GM12878 (cell line): ENCODE measurements at regions not wholly inside any gene's neighbourhood (a gene's known extent, or its start where the extent isn't known, plus 50 kb on each side); places are given as distances from the start of the nearest gene placed in this dataset.

Source experiments
- ATAC-seq: fragments of 200-7000 bp; cut with Tn5 transposase; 3 replicates; pipeline ENCODE4 v1.9.1; 2020; ENCODE audit warnings: mild to moderate bottlenecking, moderate library complexity
- BruUV-seq: library from RNA; stranded (reverse); fragments of 400-500 nt; replicated peaks from 2 replicates; lab custom pipeline; 2021; lab: Mats Ljungman, UMichigan
- CTCF ChIA-PET: fragments of 300-600 bp; sonication (Branson Sonifier 250); formaldehyde crosslinking; extraction: SDS; loops from one replicate; lab custom pipeline; 2021; ENCODE audit warnings: inconsistent platforms; lab: Yijun Ruan, JAX
- POLR2A ChIA-PET: fragments of 350-600 bp; formaldehyde crosslinking; extraction: SDS; loops from one replicate; lab custom pipeline; 2021; ENCODE audit warnings: inconsistent platforms; lab: Charles Lee
- RAD21 ChIA-PET: fragments of 300-600 bp; sonication (Branson Sonifier 250); formaldehyde crosslinking; loops from one replicate; lab custom pipeline; 2023; ENCODE audit warnings: antibody characterized with exemption; ENCODE audit not compliant: unreplicated experiment; lab: Charles Lee
- SMC1A ChIA-PET: fragments of 300-600 bp; sonication (Branson Sonifier 250); formaldehyde crosslinking; loops from one replicate; lab custom pipeline; 2023; ENCODE audit not compliant: unreplicated experiment, uncharacterized antibody; lab: Charles Lee
- DNase-seq: peaks from one replicate; pipeline ENCODE4 v3.0.0-alpha.2; 2011; ENCODE audit warnings: low read depth, low spot score
- FAIRE-seq: peaks from 3 replicates; lab custom pipeline; 2011; peaks lifted over from hg19 to GRCh38; lab: Jason Lieb, UNC
- H2AFZ ChIP-seq: 2 replicates; pipeline ENCODE4 v1.6.0; 2011; ENCODE audit warnings: low read depth, low read length, control low read depth; ENCODE audit not compliant: control insufficient read depth
- H3K27ac ChIP-seq: 2 replicates; pipeline ENCODE4 v1.5.1; 2011; ENCODE audit warnings: control low read depth; ENCODE audit not compliant: control insufficient read depth, insufficient read depth
- H3K27me3 ChIP-seq, 2 experiments: replicated peaks in 1 of 2; 2 replicates each; pipeline versions ENCODE4 v1.6.0 to v1.6.1; 2011; ENCODE audit warnings: low read length in 1 of 2; ENCODE audit not compliant: control insufficient read depth in 2 of 2, insufficient read depth in 2 of 2
- H3K36me3 ChIP-seq, 2 experiments: 2 replicates each; pipeline ENCODE4 v1.5.1; 2011; ENCODE audit warnings: low read length in 1 of 2; ENCODE audit not compliant: control insufficient read depth in 2 of 2, insufficient read depth in 2 of 2
- H3K4me1 ChIP-seq: 2 replicates; pipeline ENCODE4 v1.6.1; 2011; ENCODE audit warnings: mild to moderate bottlenecking, low read length, moderate library complexity, mixed read lengths; ENCODE audit not compliant: control insufficient read depth, insufficient read depth
- H3K4me2 ChIP-seq: 2 replicates; pipeline ENCODE4 v1.6.0; 2011; ENCODE audit warnings: control low read depth; ENCODE audit not compliant: control insufficient read depth, insufficient read depth
- H3K4me3 ChIP-seq: fragments of 200-600 bp; sonication (generic); 2 replicates; pipeline ENCODE4 v1.5.1; 2016
- H3K79me2 ChIP-seq: 2 replicates; pipeline ENCODE4 v1.6.0; 2011; ENCODE audit warnings: low read length; ENCODE audit not compliant: control insufficient read depth, insufficient read depth
- H3K9ac ChIP-seq: 2 replicates; pipeline ENCODE4 v1.8.0; 2011; ENCODE audit warnings: low read length, control low read depth, mixed read lengths; ENCODE audit not compliant: control insufficient read depth, insufficient read depth
- H3K9me3 ChIP-seq: replicated peaks from 3 replicates; pipeline ENCODE4 v1.5.1; 2011; ENCODE audit warnings: mild to moderate bottlenecking, low read length; ENCODE audit not compliant: control insufficient read depth, insufficient read depth
- H4K20me1 ChIP-seq: 2 replicates; pipeline ENCODE4 v1.6.0; 2011; ENCODE audit not compliant: control insufficient read depth, insufficient read depth
- ATF7 ChIP-seq: fragments of 450-650 bp; IDR thresholded peaks from 2 replicates; pipeline ENCODE4 v1.6.1; 2016; ENCODE audit warnings: low read depth, mild to moderate bottlenecking
- BCL11A ChIP-seq: IDR thresholded peaks from 2 replicates; pipeline ENCODE4 v1.6.1; 2011; ENCODE audit warnings: low read depth, low read length
- CEBPZ ChIP-seq: fragments of 150-350 bp; IDR thresholded peaks from 2 replicates; pipeline ENCODE4 v1.6.1; 2016; ENCODE audit warnings: low read depth, low read length
- E4F1 ChIP-seq: fragments of 450-650 bp; IDR thresholded peaks from 2 replicates; pipeline ENCODE4 v1.6.1; 2018; ENCODE audit warnings: borderline replicate concordance, mild to moderate bottlenecking; ENCODE audit not compliant: partially characterized antibody
- ETV6 ChIP-seq, 2 experiments: fragments of 450-650 bp in 1 of 2; IDR thresholded peaks in 1 of 2; conservative IDR thresholded peaks in 1 of 2; 2 replicates each; pipeline ENCODE4 v1.6.1; 2014; ENCODE audit warnings: antibody characterized with exemption in 1 of 2, borderline replicate concordance in 1 of 2, low read depth in 1 of 2, mild to moderate bottlenecking in 1 of 2, moderate library complexity in 1 of 2
- PKNOX1 ChIP-seq: fragments of 450-650 bp; IDR thresholded peaks from 2 replicates; pipeline ENCODE4 v1.6.1; 2016; ENCODE audit warnings: mild to moderate bottlenecking
- RELA ChIP-seq: fragments of 450-650 bp; IDR thresholded peaks from 2 replicates; pipeline ENCODE4 v1.8.0; 2014; ENCODE audit warnings: borderline replicate concordance; ENCODE audit not compliant: partially characterized antibody
- SRF ChIP-seq, 2 experiments: IDR thresholded peaks; 2 replicates each; pipeline ENCODE4 v1.6.1; 2011; ENCODE audit warnings: low read depth in 2 of 2, low read length in 2 of 2, mild to moderate bottlenecking in 1 of 2, moderate library complexity in 1 of 2
- SUZ12 ChIP-seq: fragments of 200-600 bp; sonication (generic); IDR thresholded peaks from one replicate; pipeline ENCODE4 v1.6.1; 2018; ENCODE audit warnings: antibody characterized with exemption, mild to moderate bottlenecking; ENCODE audit not compliant: unreplicated experiment
- ZBTB11 ChIP-seq: fragments of 450-650 bp; formaldehyde crosslinking; IDR thresholded peaks from 2 replicates; pipeline ENCODE4 v1.5.0; 2022; ENCODE audit warnings: mild to moderate bottlenecking, missing genetic modification characterization
- WGBS: methylation state at CpG from one replicate; pipeline ENCODE4 v1.1.6; 2016; ENCODE audit warnings: low lambda C conversion rate; ENCODE audit not compliant: insufficient replicate concordance, insufficient coverage; ENCODE audit errors: missing lambda C conversion rate; 5-methylcytosine and 5-hydroxymethylcytosine counted together
- in situ Hi-C: fragments of 300-500 bp; cut with MboI; formaldehyde crosslinking; loops from 9 replicates; pipeline ENCODE4 v1.14.3; 2018; ENCODE audit warnings: mixed read lengths
- intact Hi-C: fragments of 100-400 bp; cut with micrococcal nuclease; formaldehyde crosslinking; loops from one replicate; pipeline ENCODE4 v1.14.2; 2022; ENCODE audit not compliant: unreplicated experiment

- TF ChIP-seq E4F1 (no peak), ATF7 (peak; percentile 89)
These were observed 336.7 kb upstream of the IGF1R start (continued) for GRCh38 chr15:98311566-98312188.

- Histone ChIP-seq H3K79me2 (no peaks in the 10 kb centered on the region), H3K4me1 (no peaks in the 10 kb centered on the region), H3K4me2 (no peak overlapping the region), H2AFZ (no peak overlapping the region), H4K20me1 (no peaks in the 10 kb centered on the region), H3K36me3 (no peaks in the 10 kb centered on the region), H3K27ac (no peak overlapping the region), H3K27me3 (no peaks in the 10 kb centered on the region), H3K9me3 (no peaks in the 10 kb centered on the region), H3K9ac (no peak overlapping the region), H3K4me3 (no peak overlapping the region)
- FAIRE-seq (no peak), ATAC-seq (no peak), DNase-seq (no peak)
- BruUV-seq, result no TSS peak
- ChIA-PET RAD21 (interaction anchor here (1.4 to 1.8 kb wide), 2 partner anchors 107 to 115 kb away, joined by 4 to 15 read pairs; no protein-coding TSS in a partner anchor), CTCF (interaction anchor here (1.4 to 3.8 kb wide), 3 partner anchors 19 to 114 kb away, joined by 7 to 56 read pairs (median 25); no protein-coding TSS in a partner anchor), SMC1A (no interaction called here), POLR2A (no interaction called here)
- intact Hi-C loops, result no loop called here
- 18% methylated on average over 4 of the region's 4 CpGs for WGBS
- in situ Hi-C loops, result no loop called here
- TF ChIP-seq SUZ12, result no peak
- no peak for TF ChIP-seq RELA
- TF ChIP-seq CEBPZ, result no peak
- TF ChIP-seq SRF (IDR thresholded peaks at IDR 0.05; ENCODE audit: low read depth in 2 of 2, low read length in 2 of 2), result no peak
- TF ChIP-seq ZBTB11 (CRISPR knock-in tag), result no peak
- TF ChIP-seq PKNOX1, result no peak
- no peak for TF ChIP-seq ETV6 (conservative IDR thresholded peaks at IDR 0.05 in 1 of 2, IDR thresholded peaks at IDR 0.05 in 1 of 2; ENCODE audit: borderline replicate concordance in 1 of 2, low read depth in 1 of 2)
- TF ChIP-seq BCL11A, result no peak
These were observed 335.4 kb upstream of the IGF1R start for GRCh38 chr15:98312913-98313312.
